ENCODE measurements at regions not wholly inside any gene's neighbourhood (a gene's known extent, or its start where the extent isn't known, plus 50 kb on each side); places are given as distances from the start of the nearest gene placed in this dataset.

DNA sequence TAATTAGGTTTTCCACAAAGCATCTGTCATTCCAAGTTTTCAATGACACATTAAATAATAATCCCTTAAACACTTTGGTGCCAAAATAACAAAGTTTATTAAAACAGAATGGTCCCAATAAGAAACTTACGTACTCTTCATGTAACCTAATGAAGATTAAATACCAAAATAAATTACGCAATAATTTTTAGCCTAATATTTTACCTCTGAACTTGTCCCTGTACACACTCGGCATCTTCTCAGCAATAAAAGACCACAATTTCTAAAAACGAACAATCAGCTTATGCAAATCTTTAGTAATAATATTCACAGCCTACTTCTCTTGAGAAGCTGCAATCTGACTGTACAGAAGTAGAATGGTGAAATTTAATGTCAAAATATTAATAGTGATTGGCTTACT lies 163.6 kb downstream of the ZDHHC21 start:
- TF ChIP-seq, protein P1, sequence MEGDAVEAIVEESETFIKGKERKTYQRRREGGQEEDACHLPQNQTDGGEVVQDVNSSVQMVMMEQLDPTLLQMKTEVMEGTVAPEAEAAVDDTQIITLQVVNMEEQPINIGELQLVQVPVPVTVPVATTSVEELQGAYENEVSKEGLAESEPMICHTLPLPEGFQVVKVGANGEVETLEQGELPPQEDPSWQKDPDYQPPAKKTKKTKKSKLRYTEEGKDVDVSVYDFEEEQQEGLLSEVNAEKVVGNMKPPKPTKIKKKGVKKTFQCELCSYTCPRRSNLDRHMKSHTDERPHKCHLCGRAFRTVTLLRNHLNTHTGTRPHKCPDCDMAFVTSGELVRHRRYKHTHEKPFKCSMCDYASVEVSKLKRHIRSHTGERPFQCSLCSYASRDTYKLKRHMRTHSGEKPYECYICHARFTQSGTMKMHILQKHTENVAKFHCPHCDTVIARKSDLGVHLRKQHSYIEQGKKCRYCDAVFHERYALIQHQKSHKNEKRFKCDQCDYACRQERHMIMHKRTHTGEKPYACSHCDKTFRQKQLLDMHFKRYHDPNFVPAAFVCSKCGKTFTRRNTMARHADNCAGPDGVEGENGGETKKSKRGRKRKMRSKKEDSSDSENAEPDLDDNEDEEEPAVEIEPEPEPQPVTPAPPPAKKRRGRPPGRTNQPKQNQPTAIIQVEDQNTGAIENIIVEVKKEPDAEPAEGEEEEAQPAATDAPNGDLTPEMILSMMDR (IDR thresholded peaks at IDR 0.05), result no peak
- no peak for TF ChIP-seq POLR2AphosphoS5 (IDR thresholded peaks at IDR 0.05; ENCODE audit: low read depth, low read length)
